ENCODE measurements at regions not wholly inside any gene's neighbourhood (a gene's known extent, or its start where the extent isn't known, plus 50 kb on each side); places are given as distances from the start of the nearest gene placed in this dataset.

DNA sequence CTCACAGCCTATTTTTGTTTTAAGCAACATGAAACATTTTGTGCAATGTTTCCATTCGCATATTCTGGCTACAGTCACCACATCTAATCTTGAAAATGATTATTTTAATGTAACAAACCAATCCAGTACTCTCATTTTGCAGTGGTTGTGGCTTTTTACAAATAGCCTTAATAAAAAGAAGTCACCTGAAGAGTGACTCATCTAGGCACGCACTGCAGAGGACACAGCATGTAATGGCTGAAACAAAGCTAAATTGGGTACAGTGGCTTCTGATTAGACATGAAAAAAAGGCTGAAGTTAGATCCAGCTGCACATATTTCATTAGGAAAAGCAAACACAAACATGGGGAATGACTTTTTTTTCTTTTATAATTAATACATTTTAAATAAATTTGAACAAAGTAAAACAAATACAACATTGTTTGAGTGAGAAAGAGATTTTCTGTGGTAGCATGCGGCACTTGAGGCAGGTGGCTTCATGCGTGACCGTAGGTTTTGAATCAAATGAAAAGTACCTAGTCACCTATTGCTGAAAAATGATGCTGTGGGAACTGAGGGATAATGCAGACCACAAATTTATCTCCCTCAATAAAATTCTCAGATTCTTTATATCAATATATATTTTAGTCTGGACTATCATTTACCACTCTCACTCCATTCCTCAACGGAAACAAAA, 240.8 kb upstream of the DDX53 start:
- Mint-ChIP-seq H3K27ac (no peak overlapping the region), H3K27me3 (ENCODE audit: low read depth) (no peaks in the 10 kb centered on the region), H3K36me3 (ENCODE audit: low read depth) (no peaks in the 10 kb centered on the region), H3K9me3 (no peaks in the 10 kb centered on the region), H3K4me1 (no peaks in the 10 kb centered on the region), H3K4me3 (no peak overlapping the region)
- TF ChIP-seq, protein P1, sequence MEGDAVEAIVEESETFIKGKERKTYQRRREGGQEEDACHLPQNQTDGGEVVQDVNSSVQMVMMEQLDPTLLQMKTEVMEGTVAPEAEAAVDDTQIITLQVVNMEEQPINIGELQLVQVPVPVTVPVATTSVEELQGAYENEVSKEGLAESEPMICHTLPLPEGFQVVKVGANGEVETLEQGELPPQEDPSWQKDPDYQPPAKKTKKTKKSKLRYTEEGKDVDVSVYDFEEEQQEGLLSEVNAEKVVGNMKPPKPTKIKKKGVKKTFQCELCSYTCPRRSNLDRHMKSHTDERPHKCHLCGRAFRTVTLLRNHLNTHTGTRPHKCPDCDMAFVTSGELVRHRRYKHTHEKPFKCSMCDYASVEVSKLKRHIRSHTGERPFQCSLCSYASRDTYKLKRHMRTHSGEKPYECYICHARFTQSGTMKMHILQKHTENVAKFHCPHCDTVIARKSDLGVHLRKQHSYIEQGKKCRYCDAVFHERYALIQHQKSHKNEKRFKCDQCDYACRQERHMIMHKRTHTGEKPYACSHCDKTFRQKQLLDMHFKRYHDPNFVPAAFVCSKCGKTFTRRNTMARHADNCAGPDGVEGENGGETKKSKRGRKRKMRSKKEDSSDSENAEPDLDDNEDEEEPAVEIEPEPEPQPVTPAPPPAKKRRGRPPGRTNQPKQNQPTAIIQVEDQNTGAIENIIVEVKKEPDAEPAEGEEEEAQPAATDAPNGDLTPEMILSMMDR (IDR thresholded peaks at IDR 0.05; ENCODE audit: unreplicated experiment in 3 of 3), result no peak

- Mint-ChIP-seq H3K4me3 (no peak overlapping the region), H3K27ac (no peak overlapping the region), H3K4me1 (no peaks in the 10 kb centered on the region), H3K9me3 (no peaks in the 10 kb centered on the region), H3K27me3 (ENCODE audit: low read depth) (no peaks in the 10 kb centered on the region), H3K36me3 (ENCODE audit: low read depth) (no peaks in the 10 kb centered on the region)
- TF ChIP-seq, protein P1 (IDR thresholded peaks at IDR 0.05; ENCODE audit: unreplicated experiment in 3 of 3), result no peak
Measured at GRCh38 chrX:22760513-22761057, 239.2 kb upstream of the DDX53 start.

DNA sequence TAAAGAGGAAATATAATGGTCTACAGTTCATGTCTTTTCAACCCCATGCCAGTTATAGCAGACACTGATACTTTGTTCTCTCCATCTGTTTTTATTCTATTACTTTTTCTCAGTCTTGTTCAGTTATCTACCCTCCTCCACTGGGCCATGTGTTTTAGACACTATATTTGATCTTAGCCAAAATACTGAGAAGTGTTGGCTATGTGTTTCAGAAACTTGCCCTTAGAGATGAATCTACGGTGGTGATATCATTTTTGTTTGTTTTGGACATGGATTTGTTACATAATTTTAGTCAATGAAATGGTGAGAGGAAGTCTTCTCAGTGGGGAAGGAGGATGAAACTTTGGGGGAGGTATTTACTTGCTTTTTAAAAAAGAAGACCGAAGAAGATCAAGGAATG, 211.5 kb upstream of the DDX53 start:
- TF ChIP-seq, protein P1 (IDR thresholded peaks at IDR 0.05; ENCODE audit: unreplicated experiment in 3 of 3), result no peak
- Mint-ChIP-seq H3K27me3 (ENCODE audit: low read depth) (no peaks in the 10 kb centered on the region), H3K9me3 (peaks cover 21% of the 10 kb centered on the region), H3K4me3 (no peak overlapping the region), H3K27ac (peak overlapping the region in 2 of 3 experiments; percentile 25 to 39), H3K4me1 (peaks cover 5% of the 10 kb centered on the region), H3K36me3 (ENCODE audit: low read depth) (no peaks in the 10 kb centered on the region)

- H3K27ac Mint-ChIP-seq, result no peak overlapping the region
- H3K36me3 Mint-ChIP-seq (ENCODE audit: low read depth), result no peaks in the 10 kb centered on the region
- H3K4me1 Mint-ChIP-seq, result no peaks in the 10 kb centered on the region
- peaks cover 11% of the 10 kb centered on the region for H3K9me3 Mint-ChIP-seq
- no peak overlapping the region for H3K4me3 Mint-ChIP-seq
- TF ChIP-seq, protein P1 (IDR thresholded peaks at IDR 0.05; ENCODE audit: unreplicated experiment in 3 of 3), result no peak
- no peaks in the 10 kb centered on the region for H3K27me3 Mint-ChIP-seq (ENCODE audit: low read depth)
Measured at GRCh38 chrX:22795671-22796070, 204.1 kb upstream of the DDX53 start.

GRCh38 chrX:22800360-22800759, 199.4 kb upstream of the DDX53 start:
- Mint-ChIP-seq H3K4me3 (no peak overlapping the region), H3K4me1 (no peaks in the 10 kb centered on the region)

More at GRCh38 chrX:22800360-22800759, 199.4 kb upstream of the DDX53 start:
- no peak overlapping the region for H3K27ac Mint-ChIP-seq
- H3K27me3 Mint-ChIP-seq (ENCODE audit: low read depth), result no peaks in the 10 kb centered on the region
- TF ChIP-seq, protein P1 (IDR thresholded peaks at IDR 0.05; ENCODE audit: unreplicated experiment in 3 of 3), result no peak
- peaks cover 2% of the 10 kb centered on the region for H3K9me3 Mint-ChIP-seq
- H3K36me3 Mint-ChIP-seq (ENCODE audit: low read depth), result no peaks in the 10 kb centered on the region

All from nephron (organoid).